GM03348 (cell line): ENCODE measurements at regions not wholly inside any gene's neighbourhood (a gene's known extent, or its start where the extent isn't known, plus 50 kb on each side); places are given as distances from the start of the nearest gene placed in this dataset.
"Not testable (repeated sequence)": the region's sequence is repeated elsewhere in the genome, so short reads cannot be mapped to it uniquely, and the experiment has no call there.

Source experiments
- DNase-seq: peaks from one replicate; pipeline ENCODE4 v3.0.0; 2012; ENCODE audit warnings: low spot score

- not testable (repeated sequence) for DNase-seq
These were observed 119.1 kb downstream of the MACIR start for GRCh38 chr5:103377638-103378037.

- no peak for DNase-seq
These were observed 117.5 kb downstream of the MACIR start for GRCh38 chr5:103375863-103376591.

DNA sequence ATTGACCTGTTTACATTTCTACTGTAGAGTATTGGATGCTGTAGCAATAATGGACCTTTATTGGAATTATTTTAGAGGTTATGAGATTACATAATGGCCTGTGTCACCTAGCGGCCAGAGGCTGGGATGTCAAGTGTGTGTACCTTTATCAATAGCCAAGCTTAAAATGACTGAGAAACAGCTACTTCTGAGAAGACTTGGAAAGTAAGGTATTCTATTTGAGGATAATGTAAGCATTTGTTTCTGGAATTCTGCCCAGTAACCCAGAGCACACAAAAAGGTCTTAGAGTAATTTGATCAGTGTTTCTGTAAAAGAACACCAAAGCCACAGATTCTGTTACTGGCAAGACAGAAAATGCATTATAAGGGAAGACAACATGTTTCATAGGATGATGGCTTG is 116.8 kb downstream of the MACIR start:
- no peak for DNase-seq

DNA sequence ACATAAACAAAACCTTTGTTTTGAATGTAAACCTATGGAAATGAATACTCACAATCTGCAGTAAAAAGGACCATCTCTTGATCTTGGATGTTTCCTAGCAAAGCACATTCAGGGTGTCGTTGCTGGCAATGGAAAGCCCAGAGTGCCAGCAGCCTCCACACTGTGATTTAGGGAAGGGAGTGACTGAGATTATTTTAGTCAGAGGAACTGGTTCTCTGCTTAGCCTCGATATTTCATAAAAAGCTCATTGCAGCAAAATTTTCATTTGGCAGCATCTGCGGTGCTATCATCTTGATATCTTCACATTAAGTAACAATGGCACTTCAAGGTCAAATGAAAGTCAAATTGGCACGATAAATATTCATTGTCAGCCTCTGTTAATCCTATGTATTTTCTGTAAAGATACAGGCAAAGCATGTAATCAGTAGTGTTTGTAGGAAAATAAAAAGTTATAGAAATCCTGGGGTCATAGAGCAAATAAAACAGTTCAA is 116.0 kb downstream of the MACIR start:
- no peak for DNase-seq

GRCh38 chr5:103373597-103374472 is 115.3 kb downstream of the MACIR start:
- no peak for DNase-seq

- no peak for DNase-seq
These were observed 112.6 kb downstream of the MACIR start for GRCh38 chr5:103371046-103371607.

DNA sequence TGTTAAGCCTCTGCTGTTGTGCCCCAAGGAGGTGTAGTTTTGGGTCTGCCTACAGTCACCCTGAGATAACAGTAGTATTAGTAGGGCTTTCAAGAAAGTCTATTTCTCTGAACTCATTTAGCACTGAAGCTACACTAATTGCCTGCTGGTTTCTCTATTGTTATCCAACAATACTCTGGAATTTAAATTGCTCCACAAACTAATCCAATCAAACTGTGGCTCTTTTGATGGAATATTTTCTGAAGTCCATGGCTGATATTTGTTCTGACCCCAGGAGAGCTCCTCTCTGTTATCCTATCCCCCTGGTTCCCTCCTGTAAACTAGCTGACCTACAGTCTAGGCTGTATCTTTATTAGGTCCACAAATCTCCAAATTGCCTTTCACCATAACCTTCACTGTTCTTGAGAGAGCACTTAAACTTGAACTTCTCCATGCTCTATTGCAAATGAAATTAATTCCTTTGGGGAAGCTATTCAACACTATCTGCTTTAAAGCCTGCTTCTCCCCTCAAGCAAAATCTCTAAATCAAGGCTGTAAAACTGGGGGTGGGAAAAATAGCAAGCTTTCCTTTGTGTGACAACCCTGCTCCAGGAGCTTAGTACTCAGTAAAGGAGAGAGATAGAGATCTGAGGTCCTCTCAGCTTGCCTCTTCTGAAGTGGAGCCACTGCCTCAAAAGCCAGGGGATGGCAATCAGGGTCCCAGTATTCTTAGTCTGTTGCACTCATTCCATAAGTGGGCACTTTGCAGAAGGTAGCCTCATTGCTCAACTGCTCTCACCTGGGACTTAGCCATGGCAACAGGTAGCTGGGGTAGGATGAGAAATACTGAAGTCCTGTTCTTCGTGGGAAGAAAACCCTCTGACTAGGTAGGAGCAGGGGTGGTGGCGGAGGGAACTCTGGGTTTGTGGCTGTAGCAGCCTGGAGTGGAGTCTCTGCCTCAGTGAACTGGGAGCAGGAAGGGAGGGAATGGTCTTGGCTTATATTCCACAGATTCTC is 110.9 kb downstream of the MACIR start:
- DNase-seq, result no peak

DNA sequence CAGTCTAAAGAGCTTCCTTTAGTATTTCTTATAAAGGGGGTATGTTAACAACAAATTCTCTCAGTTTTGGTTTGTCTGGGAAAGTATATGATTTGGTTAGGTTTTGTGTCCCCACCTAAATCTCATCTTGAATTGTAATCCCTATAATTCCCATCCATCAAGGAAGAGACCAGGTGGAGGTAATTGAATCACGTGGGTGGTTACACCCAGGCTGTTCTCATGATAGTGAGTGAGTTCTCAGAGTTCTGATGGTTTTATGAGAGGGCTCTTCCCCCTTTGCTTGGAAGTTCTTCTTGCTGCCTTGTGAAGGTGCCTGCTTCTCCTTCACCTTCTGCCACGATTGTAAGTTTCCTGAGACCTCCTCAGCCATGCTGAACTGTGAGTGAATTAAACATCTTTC is 109.1 kb downstream of the MACIR start:
- DNase-seq, result no peak

DNA sequence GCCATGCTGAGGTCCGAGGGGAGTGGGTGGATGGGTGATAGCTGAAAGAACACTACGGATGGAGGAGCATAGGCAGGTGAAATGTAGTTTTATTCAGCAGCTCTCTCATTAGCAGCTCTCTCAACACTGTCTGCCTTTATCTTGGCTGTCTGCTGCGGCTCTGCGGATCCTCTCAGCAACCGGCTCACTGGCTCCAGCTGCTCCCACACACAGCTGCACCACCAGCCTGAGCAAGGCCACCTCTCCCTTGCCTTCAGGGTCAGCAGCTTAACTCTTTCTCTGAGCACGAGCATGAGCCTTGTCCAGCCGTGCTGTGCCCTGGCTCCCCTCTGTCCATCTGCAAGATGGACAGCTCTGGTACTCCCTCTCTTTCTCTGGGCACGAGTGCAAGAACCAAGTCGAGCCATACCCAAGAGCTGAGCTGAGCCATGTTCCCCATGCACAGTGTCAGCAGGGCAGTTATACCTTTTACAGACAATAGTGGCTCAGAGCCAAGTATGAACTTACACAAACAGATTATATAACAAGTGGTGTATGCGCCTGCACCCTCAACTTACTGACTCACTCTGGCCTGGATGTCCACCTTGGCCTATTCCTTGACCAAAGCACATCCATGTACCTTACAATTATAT is 108.5 kb downstream of the MACIR start:
- no peak for DNase-seq

GRCh38 chr5:103364074-103364473 is 105.5 kb downstream of the MACIR start:
- no peak for DNase-seq

GRCh38 chr5:103362211-103362610 is 103.6 kb downstream of the MACIR start:
- no peak for DNase-seq

GRCh38 chr5:103360475-103360874 is 101.9 kb downstream of the MACIR start:
- no peak for DNase-seq

DNA sequence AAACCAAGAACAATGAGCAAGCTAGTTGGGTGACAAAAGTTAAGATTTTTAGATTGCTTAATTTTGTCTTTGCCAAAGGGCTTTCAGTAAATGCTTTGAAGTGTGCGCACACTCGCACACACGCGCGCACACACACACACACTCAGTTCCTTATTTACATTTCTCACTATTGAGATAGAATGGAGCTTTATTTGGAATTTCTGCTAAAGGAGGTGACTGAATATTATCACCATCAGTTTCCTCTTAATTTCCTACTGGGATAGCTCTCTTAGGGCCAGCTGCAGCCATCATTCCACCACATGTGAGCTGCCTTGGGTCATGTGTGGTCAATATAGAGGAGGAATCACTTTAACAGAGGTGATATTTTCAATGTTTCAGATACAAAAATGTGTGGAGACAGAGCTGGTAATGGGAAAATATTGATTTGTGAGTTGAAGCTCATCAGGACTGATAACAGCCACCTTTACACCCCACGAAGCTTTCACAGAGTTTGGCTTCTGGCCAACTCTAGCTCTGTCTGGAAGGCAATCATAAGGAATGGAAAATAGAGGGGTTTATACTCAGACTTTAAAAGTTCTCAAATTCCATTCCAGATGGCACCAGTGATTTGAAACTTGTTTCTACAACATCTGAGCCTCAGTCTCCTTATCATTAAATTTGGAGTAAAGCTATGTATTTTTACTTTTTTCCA is 99.9 kb downstream of the MACIR start:
- no peak for DNase-seq

- DNase-seq, result no peak
These were observed 99.1 kb downstream of the MACIR start for GRCh38 chr5:103357636-103358035.

DNA sequence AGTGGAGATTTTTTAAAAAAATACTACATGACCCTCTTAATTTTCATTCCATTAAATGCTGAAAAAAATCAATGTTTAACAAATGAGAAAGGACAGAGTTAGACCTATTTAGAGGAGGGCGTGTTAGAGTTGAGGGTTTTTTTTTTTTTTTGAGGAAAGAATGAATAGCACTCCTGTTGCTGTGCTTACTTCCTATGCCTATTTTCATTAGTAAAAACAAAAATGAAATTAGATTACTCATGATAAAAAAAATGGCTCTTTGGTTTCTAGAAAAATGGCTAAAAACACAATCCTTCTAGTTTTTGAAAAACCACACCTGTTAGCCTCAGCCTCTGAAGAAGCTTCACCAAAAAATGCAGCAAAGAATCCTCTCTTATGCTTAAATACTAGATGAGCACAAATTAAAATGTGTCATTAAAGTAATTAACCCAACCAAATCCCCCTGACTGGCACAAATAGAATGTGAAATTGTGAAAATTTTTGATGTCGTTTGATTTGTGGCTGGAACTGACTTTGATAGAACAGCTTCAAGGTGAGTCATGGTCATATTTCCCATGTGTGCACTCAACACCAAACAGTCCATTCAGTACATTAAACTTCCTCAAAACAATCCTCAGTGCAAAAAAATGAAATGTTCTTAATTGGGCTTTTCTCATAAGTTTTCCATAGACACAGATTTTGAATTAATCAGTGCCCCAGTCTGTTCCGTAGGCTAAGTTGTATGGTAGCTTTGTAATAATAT is 98.0 kb downstream of the MACIR start:
- no peak for DNase-seq

GRCh38 chr5:103355579-103355978 is 97.0 kb downstream of the MACIR start:
- DNase-seq, result no peak

DNA sequence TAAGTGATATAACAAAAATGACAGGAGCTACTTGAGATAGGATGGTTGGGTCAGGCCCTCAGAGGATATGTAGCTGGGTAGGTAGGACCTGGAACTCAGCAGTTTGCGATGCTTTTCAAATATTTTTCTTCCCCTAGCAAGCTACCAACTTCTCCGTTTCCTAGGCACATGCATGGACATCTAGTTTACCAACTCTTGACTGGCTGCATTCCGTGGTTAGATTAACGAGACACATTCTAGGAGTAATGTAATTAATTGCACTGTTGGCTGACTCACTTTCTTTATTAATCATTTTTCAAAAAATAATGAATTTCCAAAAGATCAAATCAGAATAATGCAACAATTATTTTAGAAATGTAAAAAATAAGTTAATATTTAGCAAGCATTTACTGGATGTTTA is 95.9 kb downstream of the MACIR start:
- no peak for DNase-seq

DNA sequence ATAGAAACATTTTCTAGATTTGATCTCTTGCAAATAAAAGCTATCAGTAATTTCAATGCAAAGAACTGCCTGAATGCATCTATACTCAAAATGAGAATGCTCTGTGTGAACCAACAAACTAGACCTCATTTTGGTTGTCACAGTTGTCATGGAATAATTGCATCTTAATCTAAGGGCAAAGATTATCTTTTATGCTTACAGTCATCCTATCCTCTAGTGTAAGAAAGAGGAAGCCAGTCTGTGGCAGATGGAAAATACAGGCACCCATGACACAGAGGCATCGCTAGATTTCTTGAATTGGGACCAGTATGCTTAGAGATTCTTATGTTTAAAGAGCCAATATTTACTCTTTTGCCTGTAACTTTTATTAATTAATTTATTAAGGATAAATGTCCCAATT is 95.0 kb downstream of the MACIR start:
- DNase-seq, result no peak

DNA sequence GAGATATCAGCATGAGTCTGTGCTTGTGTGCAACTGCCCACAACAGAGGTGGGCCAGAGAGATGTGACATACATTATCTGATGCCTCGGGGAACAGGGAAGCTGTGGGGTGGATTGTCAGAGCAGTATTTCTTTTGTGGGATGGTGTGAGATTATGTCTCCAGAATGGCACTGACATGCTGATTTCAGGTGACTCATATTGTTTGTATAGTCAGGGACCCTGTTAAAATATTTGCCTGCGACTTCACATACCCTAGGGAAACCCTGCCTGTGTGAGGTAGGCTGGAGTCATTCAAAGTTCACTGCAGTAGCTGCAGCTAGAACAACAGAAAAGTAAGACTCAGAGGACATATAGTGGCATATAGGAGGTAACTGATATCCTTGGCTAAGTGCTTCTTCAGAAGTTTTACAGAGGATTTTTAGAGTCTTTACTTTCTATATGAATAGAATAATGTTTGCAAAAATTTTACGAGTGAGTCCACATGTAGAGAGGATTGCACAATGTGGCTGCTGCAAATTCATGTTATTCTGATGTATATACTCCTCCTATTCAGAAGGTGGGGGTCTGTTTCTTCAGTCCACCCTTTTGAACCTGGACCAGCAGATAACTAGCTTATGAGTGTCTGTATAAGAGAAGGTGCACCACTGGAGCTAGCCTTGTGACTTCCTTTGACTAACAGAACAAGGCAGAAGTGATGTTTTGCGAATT is 89.3 kb downstream of the MACIR start:
- DNase-seq, result no peak
